Endothelial cell of umbilical vein (primary cell): ENCODE measurements at regions not wholly inside any gene's neighbourhood (a gene's known extent, or its start where the extent isn't known, plus 50 kb on each side); places are given as distances from the start of the nearest gene placed in this dataset.

Experiments
- BruUV-seq: library from RNA; stranded (reverse); fragments of 400-500 nt; replicated peaks from 2 replicates; lab custom pipeline; 2021; lab: Mats Ljungman, UMichigan
- CTCF ChIA-PET: fragments of 300-600, 350-600 bp; sonication (Branson Sonifier 250); formaldehyde crosslinking; loops from one replicate; lab custom pipeline; 2021; ENCODE audit warnings: antibody characterized with exemption, inconsistent platforms; lab: Charles Lee
- POLR2A ChIA-PET: fragments of 300-600, 350-600 bp; sonication (Branson Sonifier 250); formaldehyde crosslinking; loops from one replicate; lab custom pipeline; 2021; ENCODE audit warnings: antibody characterized with exemption, inconsistent platforms; lab: Charles Lee
- DNase-seq: peaks from one replicate; pipeline ENCODE4 v3.0.0-alpha.2; 2011; ENCODE audit warnings: low read depth, low spot score
- FAIRE-seq: peaks from 2 replicates; lab custom pipeline; 2011; peaks lifted over from hg19 to GRCh38; lab: Jason Lieb, UNC
- H2AFZ ChIP-seq: 2 replicates; pipeline ENCODE4 v1.6.0; 2012; ENCODE audit warnings: low read depth, low read length, control low read depth, inconsistent platforms
- H3K27ac ChIP-seq: 2 replicates; pipeline ENCODE4 v1.5.1; 2011; ENCODE audit warnings: low read depth, mild to moderate bottlenecking, control low read depth, low read length, moderate library complexity; ENCODE audit not compliant: insufficient read depth
- H3K27me3 ChIP-seq, 2 experiments: 2 replicates each; pipeline versions ENCODE4 v1.6.0 to v1.6.1; 2011; ENCODE audit warnings: low read length in 2 of 2, mixed read lengths in 1 of 2; ENCODE audit not compliant: control insufficient read depth in 2 of 2, insufficient read depth in 2 of 2
- H3K36me3 ChIP-seq, 2 experiments: 2 replicates in 1 of 2; 3 replicates in 1 of 2; pipeline ENCODE4 v1.5.1; 2011; ENCODE audit warnings: low read length in 2 of 2, mild to moderate bottlenecking in 1 of 2, moderate library complexity in 1 of 2; ENCODE audit not compliant: control insufficient read depth in 2 of 2, insufficient read depth in 2 of 2; ENCODE audit errors: extremely low read depth in 1 of 2
- H3K4me1 ChIP-seq: 3 replicates; pipeline ENCODE4 v1.5.1; 2011; ENCODE audit warnings: mild to moderate bottlenecking, low read length; ENCODE audit not compliant: control insufficient read depth, insufficient read depth; ENCODE audit errors: extremely low read depth
- H3K4me2 ChIP-seq: 2 replicates; pipeline ENCODE4 v1.6.1; 2011; ENCODE audit warnings: low read length, control low read depth, mixed read lengths; ENCODE audit not compliant: insufficient read depth
- H3K4me3 ChIP-seq, 3 experiments: fragments of 200-600 bp in 1 of 3; sonication (generic), shearing (Covaris generic) in 1 of 3; replicated peaks in 1 of 3; 2 replicates each; pipeline ENCODE4 v1.5.1; 2011 to 2016; ENCODE audit warnings: control low read depth in 3 of 3, low read length in 3 of 3, mild to moderate bottlenecking in 2 of 3, inconsistent platforms in 1 of 3, low read depth in 1 of 3, moderate library complexity in 1 of 3; ENCODE audit not compliant: insufficient read depth in 1 of 3
- H3K79me2 ChIP-seq: 2 replicates; pipeline ENCODE4 v1.6.0; 2012; ENCODE audit warnings: low read length, inconsistent platforms; ENCODE audit not compliant: control insufficient read depth, insufficient read depth
- H3K9ac ChIP-seq: replicated peaks from 2 replicates; pipeline ENCODE3; 2011; ENCODE audit warnings: low read length, control low read depth; ENCODE audit not compliant: insufficient read depth; ENCODE audit errors: extremely low read depth
- H3K9me1 ChIP-seq: replicated peaks from 3 replicates; pipeline ENCODE4 v1.6.0; 2011; ENCODE audit warnings: mild to moderate bottlenecking, low read length; ENCODE audit not compliant: control insufficient read depth, insufficient read depth; ENCODE audit errors: extremely low read depth
- H3K9me3 ChIP-seq: replicated peaks from 2 replicates; pipeline ENCODE4 v1.5.1; 2012; ENCODE audit warnings: low read length, inconsistent platforms; ENCODE audit not compliant: control insufficient read depth, insufficient read depth
- H4K20me1 ChIP-seq: replicated peaks from 2 replicates; pipeline ENCODE3; 2011; ENCODE audit warnings: mild to moderate bottlenecking, low read length; ENCODE audit not compliant: control insufficient read depth, insufficient read depth; ENCODE audit errors: extremely low read depth
- CTCF ChIP-seq, 2 donors: IDR thresholded peaks; 1 replicate in 1 of 2; 2 replicates in 1 of 2; pipeline ENCODE4 v1.5.1; 2011; ENCODE audit warnings: low read length in 2 of 2, mild to moderate bottlenecking in 2 of 2, moderate library complexity in 2 of 2, control low read depth in 1 of 2, inconsistent platforms in 1 of 2, low read depth in 1 of 2; ENCODE audit not compliant: insufficient read depth in 1 of 2; ENCODE audit errors: extremely low read depth in 1 of 2
- EZH2 ChIP-seq: IDR thresholded peaks from 2 replicates; pipeline ENCODE4 v1.6.1; 2012; ENCODE audit warnings: borderline replicate concordance, low read depth, mild to moderate bottlenecking, moderate library complexity, low read length, inconsistent platforms; ENCODE audit not compliant: severe bottlenecking
- FOS ChIP-seq: IDR thresholded peaks from 2 replicates; pipeline ENCODE4 v1.6.1; 2011; ENCODE audit warnings: mild to moderate bottlenecking, low read length, moderate library complexity, borderline replicate concordance; ENCODE audit not compliant: insufficient read depth
- GATA2 ChIP-seq: IDR thresholded peaks from 2 replicates; pipeline ENCODE4 v1.7.0; 2011; ENCODE audit warnings: low read depth, mild to moderate bottlenecking, moderate library complexity, mixed read lengths, low read length; ENCODE audit not compliant: insufficient read length, insufficient read depth
- JUN ChIP-seq: IDR thresholded peaks from 2 replicates; pipeline ENCODE4 v1.6.1; 2011; ENCODE audit warnings: borderline replicate concordance, low read depth; ENCODE audit not compliant: insufficient read length, insufficient read depth
- MAX ChIP-seq: IDR thresholded peaks from 2 replicates; pipeline ENCODE4 v1.6.1; 2011; ENCODE audit not compliant: insufficient read depth, insufficient read length
- MYC ChIP-seq: IDR thresholded peaks from one replicate; pipeline ENCODE4 v1.6.1; 2011; ENCODE audit warnings: mild to moderate bottlenecking, low read depth, low read length
- POLR2A ChIP-seq: IDR thresholded peaks from 2 replicates; pipeline ENCODE4 v1.6.1; 2012; ENCODE audit warnings: low read depth, mild to moderate bottlenecking, control low read depth, low read length
- POLR2AphosphoS5 ChIP-seq: IDR thresholded peaks from 2 replicates; pipeline ENCODE4 v1.6.1; 2012; ENCODE audit warnings: low read depth, mild to moderate bottlenecking, control low read depth, low read length, moderate library complexity; ENCODE audit not compliant: insufficient read depth
- dilution Hi-C: fragments of 300-500 bp; cut with MboI; formaldehyde crosslinking; loops from one replicate; pipeline ENCODE4 v1.15.0; 2019; ENCODE audit warnings: low sequenced_read_pairs; ENCODE audit not compliant: extremely low pct_ligation_motif_present
- intact Hi-C: fragments of 100-400 bp; cut with micrococcal nuclease; formaldehyde crosslinking; loops from one replicate; pipeline ENCODE4 v1.10.0; 2022

GRCh38 chr9:107193251-107193650 lies 89.8 kb upstream of the RAD23B start:
- no peak overlapping the region for H3K4me3 ChIP-seq
- H3K4me1 ChIP-seq, result no peaks in the 10 kb centered on the region
- TF ChIP-seq FOS (no peak), EZH2 (no peak), JUN (no peak), POLR2A (no peak), CTCF (IDR thresholded peaks at IDR 0.05; ENCODE audit: extremely low read depth in 1 of 2, insufficient read depth in 1 of 2, low read depth in 1 of 2, low read length in 2 of 2) (no peak), MAX (no peak), MYC (no peak), GATA2 (no peak), POLR2AphosphoS5 (no peak)
- dilution Hi-C loops, result no loop called here
- no peak overlapping the region for H3K27ac ChIP-seq
- FAIRE-seq (no peak), DNase-seq (no peak)
- ChIA-PET POLR2A (no interaction called here), CTCF (no interaction called here)
- H3K4me2 ChIP-seq, result no peak overlapping the region
- H3K36me3 ChIP-seq, result no peaks in the 10 kb centered on the region
- intact Hi-C loops, result no loop called here
- no peak overlapping the region for H2AFZ ChIP-seq
- H3K9me1 ChIP-seq, result no peaks in the 10 kb centered on the region
- no peaks in the 10 kb centered on the region for H3K79me2 ChIP-seq
- no TSS peak for BruUV-seq
- H3K9me3 ChIP-seq, result no peaks in the 10 kb centered on the region
- H4K20me1 ChIP-seq, result no peaks in the 10 kb centered on the region
- H3K27me3 ChIP-seq, result peaks cover 0 to 2% of the 10 kb centered on the region in 2 experiments
- no peak overlapping the region for H3K9ac ChIP-seq
